Daoy (cell line): ENCODE measurements at regions not wholly inside any gene's neighbourhood (a gene's known extent, or its start where the extent isn't known, plus 50 kb on each side); places are given as distances from the start of the nearest gene placed in this dataset.
A peak's percentile ranks its signal among the peaks of the same experiment; 100 is the strongest.

Source experiments
- DNase-seq: peaks from one replicate; pipeline ENCODE4 v3.0.0-alpha.2; 2015; ENCODE audit warnings: low read depth

DNA sequence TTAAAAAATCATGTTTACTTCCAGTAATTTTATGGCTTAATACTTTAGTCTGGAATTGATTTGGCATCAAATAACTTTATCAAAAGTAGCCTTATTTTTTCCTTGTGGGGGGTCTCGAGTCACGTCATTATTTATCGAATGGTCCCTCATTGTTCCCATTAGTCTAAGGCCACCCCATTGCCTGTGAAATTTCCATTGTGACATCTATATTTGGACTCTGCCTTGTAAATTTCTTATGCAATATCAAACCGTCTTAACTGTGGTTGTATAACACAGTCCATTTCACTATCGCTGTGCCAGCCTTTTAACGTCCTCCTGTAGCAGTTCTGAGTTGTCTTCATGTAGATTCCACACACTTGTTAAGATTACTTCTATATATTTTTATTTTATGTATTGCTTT is 103.9 kb upstream of the RET start:
- no peak for DNase-seq

- no peak for DNase-seq
These were observed 103.5 kb upstream of the RET start for GRCh38 chr10:42973411-42973810.

GRCh38 chr10:42973870-42974692 is 102.8 kb upstream of the RET start:
- no peak for DNase-seq

GRCh38 chr10:42974693-42975002 is 102.2 kb upstream of the RET start:
- DNase-seq, result no peak

DNA sequence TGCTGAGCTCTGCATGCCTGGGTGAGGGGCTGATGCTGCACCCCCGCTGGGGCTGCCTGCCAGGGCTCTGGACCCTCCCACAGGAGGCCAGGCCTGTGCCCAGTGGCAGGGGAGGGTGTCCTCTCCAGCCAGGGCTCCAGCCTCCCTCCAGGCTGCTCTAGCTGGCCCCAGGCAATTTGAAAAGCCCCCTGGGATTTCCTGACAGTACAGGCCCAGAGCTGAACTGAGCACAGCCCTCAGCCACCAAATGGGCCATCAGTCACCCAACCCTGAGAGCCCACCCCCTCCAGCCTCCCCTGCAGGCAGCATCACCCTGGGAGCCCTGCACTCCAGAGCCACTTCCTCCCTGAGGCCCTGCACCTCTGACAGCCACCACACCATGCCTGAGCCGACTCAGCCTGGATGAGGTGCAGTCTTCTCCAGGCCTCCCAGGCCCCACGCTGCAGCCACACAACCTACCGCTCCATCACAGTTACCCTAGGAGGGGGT is 101.8 kb upstream of the RET start:
- no peak for DNase-seq

DNA sequence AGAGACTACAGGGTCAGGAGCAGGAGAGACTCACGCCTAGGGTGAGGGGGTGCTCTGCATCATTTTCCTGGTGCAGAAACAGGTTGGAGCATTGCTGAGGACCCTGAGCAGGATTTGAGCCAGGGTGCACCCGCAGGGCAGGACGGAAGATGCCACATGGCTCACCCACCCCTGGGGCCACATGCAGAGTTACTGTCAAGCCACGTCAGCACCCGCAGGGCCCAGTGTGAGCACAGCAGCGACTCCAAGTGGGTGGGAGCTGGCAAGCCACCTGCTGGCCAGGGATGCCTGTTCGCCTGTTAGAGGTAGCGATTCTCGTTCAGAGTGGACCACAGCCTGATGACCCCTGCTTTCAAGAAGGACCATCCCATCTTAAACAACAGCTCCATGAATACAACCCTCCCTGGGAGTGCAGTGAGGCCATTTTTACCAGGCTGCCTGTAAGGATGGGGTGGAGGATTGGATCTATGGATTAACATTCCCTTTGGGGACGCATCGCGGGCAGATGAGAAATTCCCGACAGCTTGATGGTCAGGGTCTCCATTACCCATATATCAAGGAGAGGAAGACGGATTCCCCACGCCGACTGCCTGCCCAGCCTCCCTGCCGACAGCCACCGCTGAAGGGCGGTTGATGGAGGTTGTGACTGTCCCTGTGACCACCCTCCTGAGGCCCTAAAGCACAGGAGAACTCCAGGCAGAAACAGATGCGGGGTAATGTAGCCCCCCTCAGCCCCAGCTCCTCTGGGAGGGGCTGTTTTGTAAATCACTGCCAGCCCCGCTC is 101.1 kb upstream of the RET start:
- DNase-seq, result peak; percentile 50

GRCh38 chr10:42976351-42977031 is 100.4 kb upstream of the RET start:
- DNase-seq, result no peak

GRCh38 chr10:42977032-42977416 is 99.8 kb upstream of the RET start:
- DNase-seq, result no peak

DNA sequence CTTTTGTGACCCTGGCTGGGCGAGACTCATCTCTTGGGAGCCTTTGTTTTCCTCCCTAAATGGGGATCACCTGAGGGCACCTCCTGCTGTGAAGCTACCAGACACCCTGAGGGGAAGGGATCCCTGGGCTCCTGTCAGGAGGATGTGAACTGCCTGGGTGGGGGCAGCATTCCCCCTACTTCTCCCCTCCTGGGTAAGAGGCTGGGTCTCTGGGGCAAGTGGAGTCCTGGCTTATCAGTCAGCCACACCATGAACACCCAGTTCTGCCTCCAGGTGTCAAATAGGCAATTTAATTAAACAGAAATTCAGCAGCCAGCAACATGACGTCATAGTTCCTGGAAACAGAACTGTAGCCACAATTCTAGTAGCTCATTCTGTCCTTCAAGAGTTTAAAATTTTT is 97.7 kb upstream of the RET start:
- no peak for DNase-seq

DNA sequence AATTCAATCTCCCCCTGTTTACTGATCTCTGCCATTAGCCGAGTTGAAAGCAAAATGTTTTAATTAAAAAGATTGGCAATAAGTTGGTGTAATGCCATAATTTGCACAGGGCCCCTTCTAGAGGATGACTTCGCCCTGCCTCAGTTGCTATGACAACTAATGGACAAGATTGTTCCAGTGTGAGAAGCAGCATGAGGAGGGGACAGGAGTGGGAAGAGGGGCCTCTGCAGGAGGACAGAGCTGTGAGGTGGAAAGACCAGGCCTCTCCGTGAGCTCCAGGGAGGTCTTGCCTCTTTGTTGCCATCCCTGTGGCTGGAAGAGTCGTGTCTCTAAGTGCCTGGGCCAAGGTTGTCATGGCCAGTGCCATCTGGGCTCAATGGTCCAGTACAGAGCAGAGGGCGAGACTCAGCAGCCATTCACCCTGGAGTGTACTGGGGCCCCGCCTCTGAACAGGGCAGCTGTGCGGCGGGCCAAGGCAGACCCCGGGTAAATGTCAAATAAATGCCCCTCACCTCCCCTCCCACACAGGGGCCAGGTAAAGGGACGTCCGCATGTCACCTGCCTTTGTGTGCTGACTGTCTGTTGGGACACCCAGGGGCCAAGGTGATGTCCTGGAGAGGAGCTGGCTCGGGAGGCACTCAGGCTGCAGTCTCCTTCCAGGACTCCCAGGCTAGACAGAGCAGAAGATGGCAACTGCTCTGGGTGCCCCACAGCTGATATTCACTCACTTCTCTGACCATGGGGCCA is 97.0 kb upstream of the RET start:
- no peak for DNase-seq

- DNase-seq, result no peak
These were observed 96.1 kb upstream of the RET start for GRCh38 chr10:42980553-42981357.

DNA sequence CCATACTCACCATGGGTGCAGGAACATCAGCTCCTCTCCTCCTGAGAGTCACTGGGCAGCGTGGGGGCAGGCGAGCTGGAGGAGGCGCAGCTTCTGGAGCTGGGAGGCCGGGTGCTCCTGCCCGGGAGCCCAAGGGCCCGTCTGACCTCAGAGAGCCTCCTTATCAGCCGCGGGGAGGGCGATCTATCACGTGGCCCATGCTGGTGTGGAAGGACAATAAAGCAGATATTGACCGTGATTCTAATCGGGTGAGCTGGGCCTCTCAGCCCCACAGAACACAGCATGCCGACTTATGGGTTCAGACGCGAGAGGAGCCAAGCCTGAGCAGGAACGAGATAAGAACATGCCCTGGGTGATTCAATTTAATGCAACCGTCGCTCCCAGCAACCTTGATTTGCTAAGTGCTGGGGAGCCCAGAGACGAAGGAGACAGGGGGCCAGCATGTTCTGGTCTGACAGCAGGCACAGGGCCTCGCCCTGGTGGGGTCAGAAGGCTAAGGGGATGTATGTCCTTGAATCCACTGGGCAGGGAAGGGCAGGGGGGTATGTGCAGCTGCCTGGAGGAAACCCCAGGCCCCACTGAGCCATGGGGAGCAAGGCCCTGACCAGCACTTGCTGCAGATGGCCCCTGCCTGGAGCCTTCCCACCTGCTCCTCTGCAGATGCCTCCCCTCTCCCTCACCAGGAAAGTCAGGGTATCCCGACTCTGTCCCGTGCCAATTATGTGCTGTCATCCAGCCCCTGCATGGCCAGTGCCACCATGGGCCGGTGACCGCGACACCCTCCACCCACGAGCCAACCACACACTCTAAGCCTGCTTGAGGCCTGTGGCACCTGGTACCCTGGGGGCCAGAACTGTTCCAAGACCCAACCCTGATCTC is 95.3 kb upstream of the RET start:
- no peak for DNase-seq

DNA sequence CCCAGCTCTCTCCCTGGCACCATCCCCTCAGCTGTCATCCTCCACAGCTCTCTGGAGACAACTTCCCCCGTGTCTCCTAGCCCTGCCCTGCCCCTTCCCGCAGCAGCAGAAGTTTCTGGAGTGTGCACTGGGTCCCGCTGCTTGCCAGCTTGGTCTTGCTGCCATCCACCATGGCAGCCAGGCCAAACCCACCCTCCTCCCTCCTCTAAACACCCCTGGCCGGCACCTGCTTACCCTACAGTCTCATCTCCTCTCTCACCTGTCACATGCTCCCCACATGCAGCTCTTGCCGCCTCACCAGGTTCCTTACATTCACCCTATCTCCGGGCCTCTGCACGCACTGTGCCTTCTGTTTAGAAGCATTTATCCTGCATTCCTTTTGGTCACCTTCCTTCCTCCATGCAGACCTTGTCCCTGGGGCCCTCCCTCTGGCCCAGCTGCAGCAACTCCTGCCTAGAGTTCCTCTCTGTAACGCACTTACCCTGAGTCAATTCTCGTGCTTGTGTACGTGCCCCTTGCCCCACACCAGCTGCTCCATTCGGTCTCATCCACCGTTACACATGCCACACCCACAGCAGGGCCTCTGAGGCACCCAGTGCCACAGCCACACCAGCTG is 93.9 kb upstream of the RET start:
- DNase-seq, result no peak

- no peak for DNase-seq
These were observed 93.3 kb upstream of the RET start for GRCh38 chr10:42983591-42983990.

GRCh38 chr10:42984035-42984610 is 92.7 kb upstream of the RET start:
- no peak for DNase-seq

DNA sequence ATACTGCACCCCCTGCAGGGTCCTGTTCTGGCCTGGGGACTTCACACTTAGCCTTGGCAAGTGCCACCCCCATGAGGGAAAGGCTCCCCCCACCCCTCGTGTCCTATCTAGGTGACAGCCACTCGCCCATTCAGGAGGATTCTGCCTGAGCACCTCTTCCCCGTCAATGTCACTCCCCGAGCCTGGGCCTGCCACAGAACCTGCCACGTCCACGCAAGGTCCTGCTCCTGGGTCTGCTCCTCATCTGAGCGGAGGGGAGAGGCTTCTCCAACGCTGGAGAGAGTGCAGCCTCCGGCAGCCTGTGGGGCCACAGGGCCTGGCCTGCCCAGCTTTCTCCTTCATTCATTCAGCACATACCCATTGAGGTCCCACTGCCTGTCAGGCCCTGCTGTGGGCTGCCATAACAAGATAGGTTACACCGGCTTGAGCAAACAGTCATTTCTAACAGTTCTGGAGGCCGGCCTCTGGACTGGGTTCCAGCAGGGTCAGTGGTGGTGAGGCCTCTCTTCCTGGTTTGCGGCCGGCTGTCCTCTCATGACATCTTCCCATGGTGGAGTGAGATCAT is 92.0 kb upstream of the RET start:
- DNase-seq, result no peak

- DNase-seq, result no peak
These were observed 91.2 kb upstream of the RET start for GRCh38 chr10:42985436-42986316.

- DNase-seq, result no peak
These were observed 90.2 kb upstream of the RET start for GRCh38 chr10:42986633-42987032.
